Transverse colon (tissue), 4 donors: ENCODE measurements at regions not wholly inside any gene's neighbourhood (a gene's known extent, or its start where the extent isn't known, plus 50 kb on each side); places are given as distances from the start of the nearest gene placed in this dataset.

Experiments
- DNase-seq: peaks from one replicate; pipeline ENCODE4 v3.0.0-alpha.2; 2019
- H3K27ac ChIP-seq, 4 donors: fragments of 200-600 bp; sonication (generic); 2 replicates each; pipeline ENCODE4 v1.5.1; 2016 to 2018; ENCODE audit warnings: inconsistent platforms in 4 of 4
- H3K27me3 ChIP-seq: fragments of 200-600 bp; sonication (generic); 2 replicates; pipeline ENCODE4 v1.5.1; 2017; ENCODE audit warnings: inconsistent platforms
- H3K36me3 ChIP-seq, 4 donors: fragments of 200-600 bp; sonication (generic); 2 replicates each; pipeline ENCODE4 v1.5.1; 2017 to 2019; ENCODE audit warnings: inconsistent platforms in 4 of 4
- H3K4me1 ChIP-seq, 4 donors: fragments of 200-600 bp; sonication (generic); 2 replicates each; pipeline ENCODE4 v1.5.1; 2017 to 2020; ENCODE audit warnings: inconsistent platforms in 4 of 4
- H3K4me3 ChIP-seq, 4 donors: fragments of 200-600 bp; sonication (generic); 1 replicate in 1 of 4; 2 replicates in 3 of 4; pipeline versions ENCODE4 v1.5.1 to v1.6.1; 2017 to 2019; ENCODE audit warnings: inconsistent platforms in 4 of 4
- H3K9me3 ChIP-seq, 2 donors: fragments of 200-600 bp; sonication (generic); 2 replicates each; pipeline ENCODE4 v1.5.1; 2017 to 2019; ENCODE audit warnings: inconsistent platforms in 2 of 2
- CTCF ChIP-seq, 5 experiments: fragments of 200-600 bp in 3 of 5; fragments of 450-650 bp in 2 of 5; sonication (generic) in 3 of 5; IDR thresholded peaks; 1 replicate in 2 of 5; 2 replicates in 3 of 5; pipeline ENCODE4 v1.5.1; 2016 to 2017; ENCODE audit warnings: antibody characterized with exemption in 5 of 5, inconsistent platforms in 3 of 5, mild to moderate bottlenecking in 2 of 5, moderate library complexity in 1 of 5
- EP300 ChIP-seq: sonication (generic); formaldehyde crosslinking; IDR thresholded peaks from one replicate; pipeline ENCODE4 v1.6.1; 2017; ENCODE audit warnings: antibody characterized with exemption, low read depth
- POLR2A ChIP-seq: fragments of 450-650 bp; IDR thresholded peaks from one replicate; pipeline ENCODE4 v1.6.1; 2016; ENCODE audit warnings: antibody characterized with exemption, mild to moderate bottlenecking, moderate library complexity
- POLR2AphosphoS5 ChIP-seq, 3 donors: sonication (generic); formaldehyde crosslinking; IDR thresholded peaks; one replicate each; pipeline ENCODE4 v1.6.1; 2016; ENCODE audit warnings: antibody characterized with exemption in 3 of 3
- WGBS, 2 donors: methylation state at CpG; one replicate each; pipeline ENCODE4 v1.1.5; 2018; ENCODE audit warnings: low coverage in 1 of 2; 5-methylcytosine and 5-hydroxymethylcytosine counted together
- in situ Hi-C, 4 donors: fragments of 200-750 bp; cut with MboI; loops; one replicate each; pipeline versions ENCODE4 v1.15.0 to v1.15.1; 2017; ENCODE audit warnings: low sequenced_read_pairs in 3 of 4, low pct_ligation_motif_present in 1 of 4, low pct_unique_long_range_greater_than_20kb in 1 of 4
- intact Hi-C: fragments of 100-400 bp; cut with DNase I; formaldehyde crosslinking; loops from one replicate; pipeline ENCODE4 v1.15.1; 2023; ENCODE audit warnings: low total_unique reads

GRCh38 chr9:86838519-86839497 is 108.5 kb downstream of the GAS1 start:
- in situ Hi-C loops (no loop called here), intact Hi-C loops (no loop called here)
- DNase-seq, result no peak

GRCh38 chr9:86837345-86837744 is 110.0 kb downstream of the GAS1 start:
- 55 to 70% methylated on average over 1 to 4 of the region's 4 CpGs for WGBS, 2 donors
- no peaks in the 10 kb centered on the region for H3K27me3 ChIP-seq
- H3K27ac ChIP-seq, result peak overlapping the region in 1 of 4 donors; percentile 51
- H3K9me3 ChIP-seq, result no peaks in the 10 kb centered on the region
- intact Hi-C loops (no loop called here), in situ Hi-C loops (no loop called here)
- TF ChIP-seq POLR2AphosphoS5 (IDR thresholded peaks at IDR 0.05) (no peak), CTCF (IDR thresholded peaks at IDR 0.05) (no peak), POLR2A (no peak), EP300 (no peak)
- no peaks in the 10 kb centered on the region for H3K36me3 ChIP-seq
- no peaks in the 10 kb centered on the region for H3K4me1 ChIP-seq
- DNase-seq, result no peak
- no peak overlapping the region for H3K4me3 ChIP-seq

More at GRCh38 chr9:86838519-86839497, 108.5 kb downstream of the GAS1 start:
- H3K27ac ChIP-seq, result peak overlapping the region in 2 of 4 donors; percentile 31 to 51
- no peaks in the 10 kb centered on the region for H3K9me3 ChIP-seq
- 73 to 79% methylated on average over 5 to 17 of the region's 17 CpGs for WGBS, 2 donors
- no peak for TF ChIP-seq POLR2AphosphoS5 (IDR thresholded peaks at IDR 0.05)
- no peak for TF ChIP-seq POLR2A
- no peak for TF ChIP-seq CTCF (IDR thresholded peaks at IDR 0.05)
- no peak for TF ChIP-seq EP300
- H3K4me3 ChIP-seq, result no peak overlapping the region
- no peaks in the 10 kb centered on the region for H3K4me1 ChIP-seq
- no peaks in the 10 kb centered on the region for H3K27me3 ChIP-seq
- H3K36me3 ChIP-seq, result no peaks in the 10 kb centered on the region

- no peaks in the 10 kb centered on the region for H3K27me3 ChIP-seq
- no peaks in the 10 kb centered on the region for H3K36me3 ChIP-seq
- intact Hi-C loops (no loop called here), in situ Hi-C loops (no loop called here)
- no peak overlapping the region for H3K27ac ChIP-seq
- TF ChIP-seq CTCF (IDR thresholded peaks at IDR 0.05), result no peak
- no peak for TF ChIP-seq POLR2A
- TF ChIP-seq POLR2AphosphoS5 (IDR thresholded peaks at IDR 0.05), result no peak
- TF ChIP-seq EP300, result no peak
- H3K4me1 ChIP-seq, result no peaks in the 10 kb centered on the region
- no peak overlapping the region for H3K4me3 ChIP-seq
- DNase-seq, result no peak
- WGBS, 2 donors, result 50 to 74% methylated on average over 1 to 5 of the region's 5 CpGs
- no peaks in the 10 kb centered on the region for H3K9me3 ChIP-seq
These were observed 110.5 kb downstream of the GAS1 start for GRCh38 chr9:86836797-86837196.

GRCh38 chr9:86836266-86836665 is 111.0 kb downstream of the GAS1 start:
- H3K27ac ChIP-seq, result no peak overlapping the region
- intact Hi-C loops (no loop called here), in situ Hi-C loops (no loop called here)
- no peaks in the 10 kb centered on the region for H3K36me3 ChIP-seq
- H3K4me1 ChIP-seq, result no peaks in the 10 kb centered on the region
- no peaks in the 10 kb centered on the region for H3K27me3 ChIP-seq
- H3K9me3 ChIP-seq, result no peaks in the 10 kb centered on the region
- TF ChIP-seq EP300 (no peak), POLR2A (no peak), POLR2AphosphoS5 (IDR thresholded peaks at IDR 0.05) (no peak), CTCF (IDR thresholded peaks at IDR 0.05) (no peak)
- WGBS, 2 donors, result 88 to 94% methylated on average over 1 of the region's 1 CpG
- DNase-seq, result no peak
- no peak overlapping the region for H3K4me3 ChIP-seq
